HEK293 (cell line): ENCODE measurements at regions not wholly inside any gene's neighbourhood (a gene's known extent, or its start where the extent isn't known, plus 50 kb on each side); places are given as distances from the start of the nearest gene placed in this dataset.

Experiments
- TF ChIP-seq, protein P1 (sequence below): fragments of 450-650 bp; formaldehyde crosslinking; IDR thresholded peaks from 2 replicates; pipeline ENCODE4 v1.5.1; 2017; ENCODE audit warnings: missing biosample characterization, missing genetic modification characterization
- TF ChIP-seq, protein P2 (sequence below): fragments of 450-650 bp; formaldehyde crosslinking; IDR thresholded peaks from 2 replicates; pipeline ENCODE4 v1.5.1; 2016; ENCODE audit warnings: missing biosample characterization, missing genetic modification characterization, low read depth

DNA sequence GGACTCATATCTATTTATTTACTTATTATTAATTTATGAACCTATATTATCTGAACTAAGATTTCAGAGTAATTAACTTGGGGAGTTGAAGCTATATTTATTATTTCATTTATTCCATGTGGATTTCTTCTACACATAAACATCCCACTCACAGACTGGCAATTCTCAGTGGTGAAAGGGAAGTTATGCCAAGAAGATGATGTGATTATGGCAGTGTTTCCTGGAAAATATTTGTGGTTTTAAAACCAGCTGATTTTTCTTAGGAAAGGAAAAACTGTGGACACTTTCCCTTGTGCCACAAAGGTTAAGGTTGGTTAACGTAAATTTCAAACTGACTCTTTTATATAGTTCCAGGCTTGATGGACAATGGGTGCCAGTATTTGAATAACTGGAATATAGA is 513.1 kb downstream of the SLITRK6 start:
- TF ChIP-seq, protein P1, sequence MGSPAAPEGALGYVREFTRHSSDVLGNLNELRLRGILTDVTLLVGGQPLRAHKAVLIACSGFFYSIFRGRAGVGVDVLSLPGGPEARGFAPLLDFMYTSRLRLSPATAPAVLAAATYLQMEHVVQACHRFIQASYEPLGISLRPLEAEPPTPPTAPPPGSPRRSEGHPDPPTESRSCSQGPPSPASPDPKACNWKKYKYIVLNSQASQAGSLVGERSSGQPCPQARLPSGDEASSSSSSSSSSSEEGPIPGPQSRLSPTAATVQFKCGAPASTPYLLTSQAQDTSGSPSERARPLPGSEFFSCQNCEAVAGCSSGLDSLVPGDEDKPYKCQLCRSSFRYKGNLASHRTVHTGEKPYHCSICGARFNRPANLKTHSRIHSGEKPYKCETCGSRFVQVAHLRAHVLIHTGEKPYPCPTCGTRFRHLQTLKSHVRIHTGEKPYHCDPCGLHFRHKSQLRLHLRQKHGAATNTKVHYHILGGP (tag by site-specific recombination): no peak
- TF ChIP-seq, protein P2, sequence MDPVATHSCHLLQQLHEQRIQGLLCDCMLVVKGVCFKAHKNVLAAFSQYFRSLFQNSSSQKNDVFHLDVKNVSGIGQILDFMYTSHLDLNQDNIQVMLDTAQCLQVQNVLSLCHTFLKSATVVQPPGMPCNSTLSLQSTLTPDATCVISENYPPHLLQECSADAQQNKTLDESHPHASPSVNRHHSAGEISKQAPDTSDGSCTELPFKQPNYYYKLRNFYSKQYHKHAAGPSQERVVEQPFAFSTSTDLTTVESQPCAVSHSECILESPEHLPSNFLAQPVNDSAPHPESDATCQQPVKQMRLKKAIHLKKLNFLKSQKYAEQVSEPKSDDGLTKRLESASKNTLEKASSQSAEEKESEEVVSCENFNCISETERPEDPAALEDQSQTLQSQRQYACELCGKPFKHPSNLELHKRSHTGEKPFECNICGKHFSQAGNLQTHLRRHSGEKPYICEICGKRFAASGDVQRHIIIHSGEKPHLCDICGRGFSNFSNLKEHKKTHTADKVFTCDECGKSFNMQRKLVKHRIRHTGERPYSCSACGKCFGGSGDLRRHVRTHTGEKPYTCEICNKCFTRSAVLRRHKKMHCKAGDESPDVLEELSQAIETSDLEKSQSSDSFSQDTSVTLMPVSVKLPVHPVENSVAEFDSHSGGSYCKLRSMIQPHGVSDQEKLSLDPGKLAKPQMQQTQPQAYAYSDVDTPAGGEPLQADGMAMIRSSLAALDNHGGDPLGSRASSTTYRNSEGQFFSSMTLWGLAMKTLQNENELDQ (tag by site-specific recombination): no peak
